ENCODE measurements at regions not wholly inside any gene's neighbourhood (a gene's known extent, or its start where the extent isn't known, plus 50 kb on each side); places are given as distances from the start of the nearest gene placed in this dataset.

- Histone ChIP-seq H3K4me1 (no peaks in the 10 kb centered on the region), H3K4me3 (no peak overlapping the region), H3K36me3 (no peaks in the 10 kb centered on the region), H3K27me3 (replicated peaks in 1 of 7) (no peaks in the 10 kb centered on the region), H3K9me3 (no peaks in the 10 kb centered on the region), H3K27ac (no peak overlapping the region)
- no peak for DNase-seq
- intact Hi-C loops (cut with DNase I; ENCODE audit: low total_unique reads): no loop called here
- 73 to 89% (median 79%) methylated on average over 4 to 5 of the region's 5 CpGs for WGBS, 5 donors
- TF ChIP-seq CTCF (IDR thresholded peaks at IDR 0.05 in 8 of 11, conservative IDR thresholded peaks at IDR 0.05 in 3 of 11) (no peak), POLR2AphosphoS5 (IDR thresholded peaks at IDR 0.05) (no peak), POLR2A (IDR thresholded peaks at IDR 0.05) (no peak)
Observed at GRCh38 chr22:48182031-48182430, 1419.6 kb downstream of the TBC1D22A start.

- DNase-seq: no peak
- 85 to 91% (median 86%) methylated on average over 18 of the region's 18 CpGs for WGBS, 5 donors
- Histone ChIP-seq H3K4me3 (no peak overlapping the region), H3K27me3 (replicated peaks in 1 of 7) (no peaks in the 10 kb centered on the region), H3K27ac (no peak overlapping the region), H3K4me1 (no peaks in the 10 kb centered on the region), H3K36me3 (no peaks in the 10 kb centered on the region), H3K9me3 (no peaks in the 10 kb centered on the region)
- TF ChIP-seq POLR2AphosphoS5 (IDR thresholded peaks at IDR 0.05) (no peak), CTCF (IDR thresholded peaks at IDR 0.05 in 8 of 11, conservative IDR thresholded peaks at IDR 0.05 in 3 of 11) (no peak), POLR2A (IDR thresholded peaks at IDR 0.05) (no peak)
- intact Hi-C loops (cut with DNase I; ENCODE audit: low total_unique reads): no loop called here
Observed at GRCh38 chr22:48181263-48181955, 1419.0 kb downstream of the TBC1D22A start.

GRCh38 chr22:48180631-48181030, 1418.2 kb downstream of the TBC1D22A start:
- Histone ChIP-seq H3K27ac (no peak overlapping the region), H3K36me3 (no peaks in the 10 kb centered on the region), H3K4me1 (no peaks in the 10 kb centered on the region), H3K9me3 (no peaks in the 10 kb centered on the region), H3K4me3 (no peak overlapping the region), H3K27me3 (replicated peaks in 1 of 7) (no peaks in the 10 kb centered on the region)
- intact Hi-C loops (cut with DNase I; ENCODE audit: low total_unique reads): no loop called here
- whole genome bisulfite sequencing, 5 donors: 80 to 100% (median 90%) methylated on average over 2 to 4 of the region's 4 CpGs
- TF ChIP-seq POLR2A (IDR thresholded peaks at IDR 0.05): no peak
- no peak for TF ChIP-seq CTCF (IDR thresholded peaks at IDR 0.05 in 8 of 11, conservative IDR thresholded peaks at IDR 0.05 in 3 of 11)
- no peak for TF ChIP-seq POLR2AphosphoS5 (IDR thresholded peaks at IDR 0.05)
- DNase-seq: no peak

GRCh38 chr22:48179571-48180546, 1417.4 kb downstream of the TBC1D22A start:
- no peaks in the 10 kb centered on the region for H3K36me3 ChIP-seq
- peaks cover 0 to 2% (median 0%) of the 10 kb centered on the region in 7 donors for H3K27me3 ChIP-seq (replicated peaks in 1 of 7)
- H3K4me1 ChIP-seq: no peaks in the 10 kb centered on the region
- no peaks in the 10 kb centered on the region for H3K9me3 ChIP-seq
- TF ChIP-seq CTCF (IDR thresholded peaks at IDR 0.05 in 8 of 11, conservative IDR thresholded peaks at IDR 0.05 in 3 of 11) (no peak), POLR2AphosphoS5 (IDR thresholded peaks at IDR 0.05) (no peak), POLR2A (IDR thresholded peaks at IDR 0.05) (no peak)
- 80 to 90% (median 82%) methylated on average over 13 to 15 of the region's 15 CpGs for WGBS, 5 donors
- intact Hi-C loops (cut with DNase I; ENCODE audit: low total_unique reads): no loop called here
- no peak overlapping the region for H3K27ac ChIP-seq
- H3K4me3 ChIP-seq: no peak overlapping the region
- DNase-seq: no peak

Measured in spleen (tissue), 11 donors.